PFSK-1 (cell line): ENCODE measurements at regions not wholly inside any gene's neighbourhood (a gene's known extent, or its start where the extent isn't known, plus 50 kb on each side); places are given as distances from the start of the nearest gene placed in this dataset.

Source experiments
- FOXP2 ChIP-seq: optimal IDR thresholded peaks from 2 replicates; pipeline ENCODE3; 2011; ENCODE audit warnings: borderline replicate concordance, control low read depth, inconsistent platforms; ENCODE audit not compliant: insufficient read depth; ENCODE audit errors: extremely low read length, extremely low read depth
- POLR2AphosphoS5 ChIP-seq: IDR thresholded peaks from 2 replicates; pipeline ENCODE4 v1.6.1; 2012; ENCODE audit warnings: low read depth, mild to moderate bottlenecking, control low read depth, low read length, moderate library complexity
- REST ChIP-seq, 2 experiments: IDR thresholded peaks; 2 replicates each; pipeline versions ENCODE4 v1.6.1 to v1.8.0; 2011 to 2012; ENCODE audit warnings: low read depth in 2 of 2, low read length in 2 of 2, control low read depth in 1 of 2, inconsistent platforms in 1 of 2, mild to moderate bottlenecking in 1 of 2, moderate library complexity in 1 of 2; ENCODE audit not compliant: insufficient read depth in 1 of 2
- SIN3A ChIP-seq: IDR thresholded peaks from 2 replicates; pipeline ENCODE4 v1.6.1; 2012; ENCODE audit warnings: mild to moderate bottlenecking, low read length, moderate library complexity, borderline replicate concordance; ENCODE audit not compliant: insufficient read depth
- TAF1 ChIP-seq: IDR thresholded peaks from 2 replicates; pipeline ENCODE4 v1.6.1; 2012; ENCODE audit warnings: low read length, control low read depth, borderline replicate concordance; ENCODE audit not compliant: insufficient read depth

DNA sequence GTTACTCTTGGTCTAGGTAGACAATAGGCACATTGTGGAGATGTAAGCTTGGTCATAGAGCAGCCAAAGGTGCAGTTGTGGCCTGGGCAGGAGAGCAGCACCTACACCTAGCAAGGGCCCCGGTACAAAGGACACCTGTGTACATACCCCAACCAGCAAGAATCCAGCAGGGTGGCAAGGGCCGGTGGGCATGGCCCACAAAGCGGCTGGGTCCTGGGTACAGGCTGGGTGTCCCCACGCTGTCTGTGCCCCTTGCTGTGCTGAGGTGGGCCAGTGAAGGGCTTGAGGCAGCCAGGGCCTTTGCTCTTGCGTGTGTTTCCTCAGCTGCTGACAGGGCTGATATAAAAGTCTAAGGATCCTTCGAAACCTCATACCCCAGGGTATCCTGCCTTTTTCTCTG lies 501.8 kb downstream of the EIPR1 start:
- no peak for TF ChIP-seq POLR2AphosphoS5
- no peak for TF ChIP-seq REST (IDR thresholded peaks at IDR 0.05; ENCODE audit: insufficient read depth in 1 of 2, low read depth in 2 of 2, low read length in 2 of 2)
- TF ChIP-seq TAF1, result no peak
- TF ChIP-seq FOXP2, result no peak
- no peak for TF ChIP-seq SIN3A

DNA sequence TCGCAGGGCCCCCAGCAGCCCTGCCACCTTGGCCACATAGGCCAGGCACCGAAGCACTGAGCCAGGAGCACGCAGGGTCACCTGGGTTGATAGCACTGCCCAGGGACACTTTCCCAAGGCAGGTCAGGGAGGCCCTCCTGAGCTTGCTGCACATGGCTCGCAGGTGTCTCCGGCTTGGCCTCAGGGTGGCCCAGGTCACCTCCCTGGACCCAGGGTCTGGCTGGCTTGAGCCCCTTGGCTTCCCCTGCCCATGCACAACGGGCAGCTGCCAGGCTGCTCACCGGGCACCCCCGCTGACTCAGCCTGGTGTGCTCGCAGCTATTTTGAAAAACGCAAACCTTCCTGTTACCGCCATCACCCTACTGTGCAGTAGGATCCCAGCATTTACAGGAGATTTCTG lies 502.3 kb downstream of the EIPR1 start:
- TF ChIP-seq SIN3A (no peak), TAF1 (no peak), POLR2AphosphoS5 (no peak), FOXP2 (no peak), REST (IDR thresholded peaks at IDR 0.05; ENCODE audit: insufficient read depth in 1 of 2, low read depth in 2 of 2, low read length in 2 of 2) (no peak)

DNA sequence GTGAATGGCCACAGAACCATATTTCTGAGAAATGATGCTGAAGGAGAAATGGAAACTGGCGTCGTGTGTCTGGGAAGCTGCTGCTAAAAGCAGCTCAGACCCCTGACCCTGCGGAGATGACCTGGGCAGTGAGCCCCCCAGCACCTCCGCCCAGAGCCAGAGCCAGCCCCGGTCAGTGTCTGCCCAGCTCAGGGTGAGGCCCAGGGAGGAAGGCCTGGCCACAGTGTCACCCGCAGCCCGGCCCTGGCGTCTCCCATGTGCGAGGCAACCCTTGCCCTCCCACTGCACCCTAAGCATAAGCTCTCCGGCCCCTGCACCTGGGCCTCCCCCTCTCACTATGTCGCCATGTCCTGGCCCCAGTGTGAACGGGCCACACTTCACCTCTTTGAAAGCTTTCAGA lies 502.8 kb downstream of the EIPR1 start:
- no peak for TF ChIP-seq POLR2AphosphoS5
- no peak for TF ChIP-seq TAF1
- no peak for TF ChIP-seq SIN3A
- TF ChIP-seq FOXP2, result no peak
- TF ChIP-seq REST (IDR thresholded peaks at IDR 0.05; ENCODE audit: insufficient read depth in 1 of 2, low read depth in 2 of 2, low read length in 2 of 2), result no peak

GRCh38 chr2:2874341-2874740 lies 503.3 kb downstream of the EIPR1 start:
- TF ChIP-seq POLR2AphosphoS5 (no peak), TAF1 (no peak), FOXP2 (no peak), SIN3A (no peak), REST (IDR thresholded peaks at IDR 0.05; ENCODE audit: insufficient read depth in 1 of 2, low read depth in 2 of 2, low read length in 2 of 2) (no peak)

- no peak for TF ChIP-seq REST (IDR thresholded peaks at IDR 0.05; ENCODE audit: insufficient read depth in 1 of 2, low read depth in 2 of 2, low read length in 2 of 2)
- no peak for TF ChIP-seq POLR2AphosphoS5
- TF ChIP-seq TAF1, result no peak
- TF ChIP-seq SIN3A, result no peak
- TF ChIP-seq FOXP2, result no peak
These were observed 504.2 kb downstream of the EIPR1 start for GRCh38 chr2:2873450-2873811.
